ENCODE measurements at regions not wholly inside any gene's neighbourhood (a gene's known extent, or its start where the extent isn't known, plus 50 kb on each side); places are given as distances from the start of the nearest gene placed in this dataset.

- no peak for DNase-seq (ENCODE audit: extremely low read depth, low read depth)
Observed at GRCh38 chr18:64210401-64210949, 61.6 kb upstream of the LINC00305 start.

GRCh38 chr18:64208516-64208915, 59.6 kb upstream of the LINC00305 start:
- no peak for TF ChIP-seq CTCF (IDR thresholded peaks at IDR 0.05; ENCODE audit: low read depth, low read length, missing control alignments)
- H3K4me3 ChIP-seq (replicated peaks; ENCODE audit: low read depth, low read length): no peak overlapping the region
- no peak for DNase-seq (ENCODE audit: extremely low read depth, low read depth)

More at GRCh38 chr18:64210401-64210949, 61.6 kb upstream of the LINC00305 start:
- no peak for TF ChIP-seq CTCF (IDR thresholded peaks at IDR 0.05; ENCODE audit: low read depth, low read length, missing control alignments)
- no peak overlapping the region for H3K4me3 ChIP-seq (replicated peaks; ENCODE audit: low read depth, low read length)

GRCh38 chr18:64207820-64208219, 58.9 kb upstream of the LINC00305 start:
- no peak for TF ChIP-seq CTCF (IDR thresholded peaks at IDR 0.05; ENCODE audit: low read depth, low read length, missing control alignments)
- no peak overlapping the region for H3K4me3 ChIP-seq (replicated peaks; ENCODE audit: low read depth, low read length)
- DNase-seq (ENCODE audit: extremely low read depth, low read depth): no peak

- H3K4me3 ChIP-seq (replicated peaks; ENCODE audit: low read depth, low read length): no peak overlapping the region
- TF ChIP-seq CTCF (IDR thresholded peaks at IDR 0.05; ENCODE audit: low read depth, low read length, missing control alignments): no peak
- no peak for DNase-seq (ENCODE audit: extremely low read depth, low read depth)
Observed at GRCh38 chr18:64203295-64203694, 54.4 kb upstream of the LINC00305 start.

GRCh38 chr18:64202863-64203262, 54.0 kb upstream of the LINC00305 start:
- no peak overlapping the region for H3K4me3 ChIP-seq (replicated peaks; ENCODE audit: low read depth, low read length)
- no peak for TF ChIP-seq CTCF (IDR thresholded peaks at IDR 0.05; ENCODE audit: low read depth, low read length, missing control alignments)
- DNase-seq (ENCODE audit: extremely low read depth, low read depth): no peak

GRCh38 chr18:64202210-64202836, 53.4 kb upstream of the LINC00305 start:
- no peak overlapping the region for H3K4me3 ChIP-seq (replicated peaks; ENCODE audit: low read depth, low read length)
- TF ChIP-seq CTCF (IDR thresholded peaks at IDR 0.05; ENCODE audit: low read depth, low read length, missing control alignments): no peak
- DNase-seq (ENCODE audit: extremely low read depth, low read depth): no peak

GRCh38 chr18:64201781-64202180, 52.9 kb upstream of the LINC00305 start:
- no peak for TF ChIP-seq CTCF (IDR thresholded peaks at IDR 0.05; ENCODE audit: low read depth, low read length, missing control alignments)
- DNase-seq (ENCODE audit: extremely low read depth, low read depth): no peak
- no peak overlapping the region for H3K4me3 ChIP-seq (replicated peaks; ENCODE audit: low read depth, low read length)
